CD8-positive, alpha-beta memory T cell (primary cell): ENCODE measurements at regions not wholly inside any gene's neighbourhood (a gene's known extent, or its start where the extent isn't known, plus 50 kb on each side); places are given as distances from the start of the nearest gene placed in this dataset.

Source experiments
- CTCF ChIA-PET: fragments of 350-600 bp; sonication (Branson Sonifier 250); formaldehyde crosslinking; loops from one replicate; lab custom pipeline; 2021; ENCODE audit warnings: antibody characterized with exemption; lab: Charles Lee
- POLR2A ChIA-PET: fragments of 350-600 bp; sonication (Branson Sonifier 250); formaldehyde crosslinking; loops from one replicate; lab custom pipeline; 2021; ENCODE audit warnings: antibody characterized with exemption; lab: Charles Lee
- DNase-seq, 5 donors: peaks; one replicate each; pipeline versions ENCODE4 v3.0.0 to v3.0.0-alpha.2; 2020 to 2022; ENCODE audit warnings: mixed read lengths in 1 of 5
- H3K27ac ChIP-seq: one replicate; pipeline ENCODE4 v1.7.0; 2013; ENCODE audit warnings: low read depth, mild to moderate bottlenecking, low read length, moderate library complexity
- H3K27me3 ChIP-seq: 2 replicates; pipeline ENCODE4 v1.7.0; 2013; ENCODE audit warnings: low read length, mild to moderate bottlenecking; ENCODE audit not compliant: insufficient read depth, poor library complexity, severe bottlenecking
- H3K36me3 ChIP-seq: 2 replicates; pipeline ENCODE4 v1.7.0; 2013; ENCODE audit warnings: mild to moderate bottlenecking, low read length, moderate library complexity; ENCODE audit not compliant: insufficient read depth
- H3K4me1 ChIP-seq: 2 replicates; pipeline ENCODE4 v1.7.0; 2013; ENCODE audit warnings: mild to moderate bottlenecking, low read length, moderate library complexity; ENCODE audit not compliant: insufficient read depth
- H3K4me3 ChIP-seq: 2 replicates; pipeline ENCODE4 v1.7.0; 2013; ENCODE audit warnings: mild to moderate bottlenecking, low read length
- H3K9me3 ChIP-seq: 2 replicates; pipeline ENCODE4 v1.7.0; 2013; ENCODE audit warnings: mild to moderate bottlenecking, low read length
- H3K27ac Mint-ChIP-seq, 8 donors: one replicate each; pipeline ENCODE4 v1.8.0; 2020 to 2021; ENCODE audit warnings: mixed read lengths in 8 of 8, mild to moderate bottlenecking in 6 of 8, inconsistent platforms in 3 of 8, moderate library complexity in 3 of 8
- H3K27me3 Mint-ChIP-seq, 2 donors: one replicate each; pipeline ENCODE4 v1.8.0; 2020 to 2021; ENCODE audit warnings: mixed read lengths in 2 of 2, mild to moderate bottlenecking in 1 of 2, moderate library complexity in 1 of 2
- H3K36me3 Mint-ChIP-seq, 3 donors: one replicate each; pipeline ENCODE4 v1.8.0; 2020 to 2021; ENCODE audit warnings: mixed read lengths in 3 of 3, inconsistent platforms in 1 of 3, mild to moderate bottlenecking in 1 of 3
- H3K4me1 Mint-ChIP-seq, 3 donors: one replicate each; pipeline ENCODE4 v1.8.0; 2020 to 2021; ENCODE audit warnings: mixed read lengths in 3 of 3, inconsistent platforms in 1 of 3, mild to moderate bottlenecking in 1 of 3
- H3K4me3 Mint-ChIP-seq, 7 donors: one replicate each; pipeline ENCODE4 v1.8.0; 2020 to 2021; ENCODE audit warnings: mixed read lengths in 7 of 7, mild to moderate bottlenecking in 6 of 7, moderate library complexity in 4 of 7, inconsistent platforms in 2 of 7
- H3K9me3 Mint-ChIP-seq, 5 donors: one replicate each; pipeline ENCODE4 v1.8.0; 2020 to 2022; ENCODE audit warnings: mixed read lengths in 5 of 5, mild to moderate bottlenecking in 3 of 5, moderate library complexity in 2 of 5, inconsistent platforms in 1 of 5

DNA sequence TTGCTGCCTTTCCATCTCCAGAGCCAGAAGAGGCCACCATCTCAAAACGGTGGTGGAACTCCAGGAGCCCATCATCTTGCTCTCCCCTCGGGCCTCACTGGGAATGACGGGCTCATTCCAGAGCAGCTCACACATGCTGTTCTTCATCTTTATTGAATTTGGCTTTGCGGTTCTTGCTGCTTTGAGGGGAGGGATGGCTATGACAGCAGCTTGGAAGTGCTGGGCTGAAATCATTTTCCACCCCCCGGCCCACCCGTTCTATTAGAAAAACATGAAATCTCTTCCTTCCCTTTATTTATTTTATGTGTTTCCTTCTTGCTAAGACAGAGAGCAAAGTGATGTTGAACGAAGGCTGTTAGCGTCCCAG, 149.8 kb upstream of the RPL38 start:
- Mint-ChIP-seq H3K4me1 (no peaks in the 10 kb centered on the region), H3K36me3 (no peaks in the 10 kb centered on the region), H3K27me3 (peaks cover 15 to 53% of the 10 kb centered on the region in 2 donors), H3K9me3 (peaks cover 0 to 2% (median 0%) of the 10 kb centered on the region in 5 donors), H3K4me3 (no peak overlapping the region), H3K27ac (no peak overlapping the region)
- CTCF ChIA-PET, result no interaction called here
- Histone ChIP-seq H3K36me3 (no peaks in the 10 kb centered on the region), H3K4me1 (no peaks in the 10 kb centered on the region), H3K4me3 (no peak overlapping the region), H3K27me3 (no peaks in the 10 kb centered on the region), H3K9me3 (no peaks in the 10 kb centered on the region), H3K27ac (no peak overlapping the region)
- no peak for DNase-seq
- POLR2A ChIA-PET, result no interaction called here

DNA sequence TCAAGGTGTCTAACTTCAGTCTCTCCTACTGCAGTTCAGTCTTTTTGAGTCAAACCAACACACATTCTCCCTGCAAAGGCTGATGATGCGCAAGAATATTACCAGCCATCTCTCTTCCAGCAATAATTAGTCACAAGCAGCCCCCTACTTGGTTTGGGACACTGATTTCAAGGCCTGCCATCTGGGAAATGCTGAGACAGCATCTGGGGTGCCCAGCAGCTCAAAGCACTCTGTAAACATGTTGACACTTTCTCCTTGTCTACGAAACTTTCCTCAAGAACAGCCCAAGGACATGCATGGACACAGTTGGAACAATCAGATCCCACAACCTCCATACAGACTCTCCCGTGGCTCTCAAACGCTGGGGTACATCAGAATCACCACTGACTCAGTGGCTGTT, 149.2 kb upstream of the RPL38 start:
- Mint-ChIP-seq H3K9me3 (peaks cover 0 to 2% (median 0%) of the 10 kb centered on the region in 5 donors), H3K27ac (no peak overlapping the region), H3K4me3 (no peak overlapping the region), H3K36me3 (no peaks in the 10 kb centered on the region), H3K4me1 (no peaks in the 10 kb centered on the region), H3K27me3 (peaks cover 14 to 52% of the 10 kb centered on the region in 2 donors)
- no peak overlapping the region for H3K27ac ChIP-seq
- no peaks in the 10 kb centered on the region for H3K36me3 ChIP-seq
- POLR2A ChIA-PET, result no interaction called here
- H3K27me3 ChIP-seq, result no peaks in the 10 kb centered on the region
- CTCF ChIA-PET, result no interaction called here
- H3K4me3 ChIP-seq, result no peak overlapping the region
- H3K9me3 ChIP-seq, result no peaks in the 10 kb centered on the region
- DNase-seq, result no peak
- no peaks in the 10 kb centered on the region for H3K4me1 ChIP-seq

DNA sequence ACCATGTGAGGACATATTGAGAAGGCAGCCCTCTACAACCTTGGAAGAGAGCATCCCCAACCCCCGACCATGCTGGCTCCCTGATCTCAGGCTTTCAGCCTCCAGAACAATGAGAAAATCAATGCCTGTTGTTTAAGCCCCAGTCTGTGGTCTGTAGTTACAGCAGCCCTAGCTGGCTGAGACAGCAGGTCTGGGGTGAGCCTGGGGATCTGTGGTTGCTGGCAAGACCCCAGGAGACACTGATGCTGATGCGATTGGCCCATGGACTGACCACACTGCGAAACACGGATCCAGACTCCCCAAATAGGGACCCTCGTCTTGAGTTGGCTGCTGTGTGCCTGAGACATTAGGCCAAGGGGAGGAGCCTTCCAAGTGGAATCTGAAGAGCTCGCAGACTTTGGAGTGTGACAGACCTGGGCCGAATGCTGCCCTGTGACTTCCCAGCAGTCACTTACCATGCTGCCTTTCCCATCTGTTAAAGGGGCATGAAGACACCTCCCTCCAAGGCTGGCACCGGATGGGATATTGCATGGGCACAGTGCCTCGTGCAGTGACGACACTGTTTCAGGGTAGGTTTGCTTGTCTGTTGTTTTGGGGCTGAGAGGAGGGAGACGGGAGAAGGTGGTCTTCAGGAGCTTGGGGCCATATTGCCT, 147.8 kb upstream of the RPL38 start:
- no peaks in the 10 kb centered on the region for H3K27me3 ChIP-seq
- no peak overlapping the region for H3K27ac ChIP-seq
- no peaks in the 10 kb centered on the region for H3K4me1 ChIP-seq
- no peak overlapping the region for H3K4me3 ChIP-seq
- no peaks in the 10 kb centered on the region for H3K36me3 ChIP-seq
- ChIA-PET CTCF (no interaction called here), POLR2A (no interaction called here)
- H3K27ac Mint-ChIP-seq, result no peak overlapping the region
- no peaks in the 10 kb centered on the region for H3K36me3 Mint-ChIP-seq
- H3K4me3 Mint-ChIP-seq, result no peak overlapping the region
- no peak for DNase-seq
- no peaks in the 10 kb centered on the region for H3K9me3 ChIP-seq
- H3K9me3 Mint-ChIP-seq, result peaks cover 0 to 2% (median 0%) of the 10 kb centered on the region in 5 donors
- H3K27me3 Mint-ChIP-seq, result peaks cover 14 to 42% of the 10 kb centered on the region in 2 donors
- H3K4me1 Mint-ChIP-seq, result no peaks in the 10 kb centered on the region

DNA sequence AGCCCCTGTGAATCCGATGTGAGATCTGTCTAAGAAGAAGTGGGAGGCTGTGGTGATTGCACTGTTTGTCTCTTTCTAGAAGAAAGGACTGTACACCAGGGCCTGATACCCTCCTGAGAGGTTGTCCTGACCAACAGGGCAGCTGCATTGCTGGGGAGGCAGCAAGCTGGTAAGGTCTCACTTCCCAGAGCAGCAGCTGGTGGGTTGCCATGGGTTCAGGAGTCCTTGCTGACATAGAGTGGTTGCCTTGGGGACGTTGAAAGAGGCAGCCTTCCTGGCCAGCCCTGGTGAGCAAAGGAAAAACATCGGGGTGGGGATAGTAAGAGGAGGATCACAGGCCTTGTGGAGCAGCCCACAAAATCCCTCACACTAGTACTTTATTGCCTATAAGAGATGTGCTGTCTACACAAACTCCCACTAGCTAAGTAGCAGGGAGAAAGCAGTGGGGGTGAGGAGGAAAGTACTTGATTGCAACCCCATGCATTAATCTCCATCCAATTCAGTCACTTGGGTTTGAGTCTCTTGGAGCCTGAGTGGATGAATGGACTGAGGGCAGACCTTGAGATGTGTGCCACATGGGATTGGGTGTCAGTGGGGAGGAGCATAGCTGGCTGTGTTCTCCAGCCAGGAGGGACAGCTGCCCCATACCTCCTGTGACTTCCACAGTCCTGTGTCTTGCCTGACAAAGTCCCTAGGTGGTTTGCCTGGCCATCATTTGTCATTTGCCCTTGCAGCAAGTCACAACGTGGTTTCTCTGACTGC, 143.8 kb upstream of the RPL38 start:
- DNase-seq, result no peak
- H3K4me3 ChIP-seq, result no peak overlapping the region
- ChIA-PET CTCF (no interaction called here), POLR2A (no interaction called here)
- Mint-ChIP-seq H3K4me1 (no peaks in the 10 kb centered on the region), H3K27ac (peak overlapping the region in 1 of 8 donors; percentile 51), H3K4me3 (no peak overlapping the region), H3K36me3 (no peaks in the 10 kb centered on the region), H3K9me3 (no peaks in the 10 kb centered on the region), H3K27me3 (peaks cover 23 to 39% of the 10 kb centered on the region in 2 donors)
- no peaks in the 10 kb centered on the region for H3K4me1 ChIP-seq
- no peaks in the 10 kb centered on the region for H3K36me3 ChIP-seq
- H3K27ac ChIP-seq, result no peak overlapping the region
- H3K27me3 ChIP-seq, result peaks cover 4% of the 10 kb centered on the region
- no peaks in the 10 kb centered on the region for H3K9me3 ChIP-seq

DNA sequence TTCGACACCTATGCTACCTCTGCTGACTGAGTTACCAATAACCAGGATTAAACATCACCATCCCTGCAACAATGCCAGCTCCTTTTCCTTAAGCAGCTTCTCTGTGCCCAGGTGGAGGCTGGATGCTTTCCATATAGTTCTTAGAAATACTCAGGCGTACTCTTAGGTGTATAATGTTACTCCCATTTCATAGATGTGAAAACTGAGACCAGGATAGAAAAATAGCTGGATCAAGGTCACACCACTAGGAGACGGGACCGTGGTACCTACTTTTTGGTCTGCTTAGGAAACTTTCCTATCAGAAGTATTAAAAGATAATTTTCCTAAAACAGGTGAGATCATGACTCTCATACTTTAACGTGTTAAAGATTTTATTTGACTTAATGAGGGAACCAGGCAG, 141.7 kb upstream of the RPL38 start:
- no peaks in the 10 kb centered on the region for H3K4me1 ChIP-seq
- no peak overlapping the region for H3K4me3 ChIP-seq
- H3K27me3 ChIP-seq, result peaks cover 4% of the 10 kb centered on the region
- no peak overlapping the region for H3K27ac Mint-ChIP-seq
- CTCF ChIA-PET, result interaction anchor here (1.1 kb wide), 1 partner anchor 12 kb away, joined by 3 read pairs; no protein-coding TSS in a partner anchor
- H3K27me3 Mint-ChIP-seq, result peaks cover 23 to 30% of the 10 kb centered on the region in 2 donors
- no peaks in the 10 kb centered on the region for H3K4me1 Mint-ChIP-seq
- no peaks in the 10 kb centered on the region for H3K9me3 Mint-ChIP-seq
- H3K27ac ChIP-seq, result no peak overlapping the region
- H3K9me3 ChIP-seq, result no peaks in the 10 kb centered on the region
- H3K36me3 Mint-ChIP-seq, result no peaks in the 10 kb centered on the region
- DNase-seq, result no peak
- H3K36me3 ChIP-seq, result no peaks in the 10 kb centered on the region
- H3K4me3 Mint-ChIP-seq, result no peak overlapping the region
- POLR2A ChIA-PET, result no interaction called here

DNA sequence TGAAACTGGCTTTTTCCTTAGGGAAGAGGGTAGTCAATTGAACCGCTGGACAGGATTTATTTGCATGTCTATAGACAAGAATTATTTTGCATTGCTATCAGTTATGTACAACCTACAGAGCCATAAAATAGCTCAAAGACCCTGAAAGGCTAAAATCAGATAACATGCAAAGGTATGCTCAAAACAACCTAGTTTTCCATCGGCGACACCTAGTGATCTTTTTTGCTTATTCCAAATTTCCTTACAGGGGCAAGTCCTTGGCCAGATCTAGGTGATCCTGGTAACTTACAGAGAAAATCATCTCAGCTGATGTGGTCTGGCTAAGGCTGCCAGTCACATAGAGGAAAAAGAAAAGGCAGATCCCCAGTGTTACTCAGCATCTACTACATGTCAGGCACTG, 141.2 kb upstream of the RPL38 start:
- no peaks in the 10 kb centered on the region for H3K36me3 Mint-ChIP-seq
- peaks cover 0 to 1% (median 0%) of the 10 kb centered on the region in 5 donors for H3K9me3 Mint-ChIP-seq
- Histone ChIP-seq H3K9me3 (no peaks in the 10 kb centered on the region), H3K4me3 (no peak overlapping the region), H3K27ac (no peak overlapping the region), H3K4me1 (no peaks in the 10 kb centered on the region), H3K36me3 (no peaks in the 10 kb centered on the region), H3K27me3 (peaks cover 4% of the 10 kb centered on the region)
- H3K27ac Mint-ChIP-seq, result no peak overlapping the region
- ChIA-PET POLR2A (no interaction called here), CTCF (interaction anchor here (1.1 kb wide), 1 partner anchor 13 kb away, joined by 3 read pairs; no protein-coding TSS in a partner anchor)
- peaks cover 22 to 30% of the 10 kb centered on the region in 2 donors for H3K27me3 Mint-ChIP-seq
- H3K4me3 Mint-ChIP-seq, result no peak overlapping the region
- no peak for DNase-seq
- H3K4me1 Mint-ChIP-seq, result no peaks in the 10 kb centered on the region

DNA sequence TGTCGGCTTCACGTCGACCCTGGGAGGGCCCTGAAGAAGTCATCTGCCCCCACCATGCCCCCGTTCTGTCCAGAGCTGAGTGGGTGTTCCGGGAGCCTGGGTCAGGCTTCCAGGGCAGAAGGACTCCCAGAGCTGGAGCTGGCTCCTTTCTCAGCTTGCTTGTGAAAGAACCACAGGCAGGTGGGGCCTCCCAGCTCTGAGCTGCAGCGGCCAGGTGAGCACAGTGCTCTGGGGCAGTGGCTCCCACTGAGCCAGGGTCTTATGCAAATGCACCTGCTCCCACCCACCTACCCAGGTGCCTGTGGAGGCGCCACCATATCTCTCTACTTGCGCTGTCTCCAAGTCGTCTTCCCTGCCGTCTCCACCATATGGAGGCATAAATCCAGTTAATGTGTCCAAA, 140.0 kb upstream of the RPL38 start:
- Histone ChIP-seq H3K27me3 (peaks cover 4% of the 10 kb centered on the region), H3K4me1 (no peaks in the 10 kb centered on the region), H3K27ac (no peak overlapping the region), H3K4me3 (no peak overlapping the region), H3K9me3 (no peaks in the 10 kb centered on the region), H3K36me3 (no peaks in the 10 kb centered on the region)
- ChIA-PET POLR2A (no interaction called here), CTCF (no interaction called here)
- H3K9me3 Mint-ChIP-seq, result peaks cover 0 to 1% (median 0%) of the 10 kb centered on the region in 5 donors
- no peak for DNase-seq
- H3K27ac Mint-ChIP-seq, result no peak overlapping the region
- no peaks in the 10 kb centered on the region for H3K4me1 Mint-ChIP-seq
- H3K36me3 Mint-ChIP-seq, result no peaks in the 10 kb centered on the region
- H3K27me3 Mint-ChIP-seq, result peaks cover 23 to 29% of the 10 kb centered on the region in 2 donors
- no peak overlapping the region for H3K4me3 Mint-ChIP-seq

DNA sequence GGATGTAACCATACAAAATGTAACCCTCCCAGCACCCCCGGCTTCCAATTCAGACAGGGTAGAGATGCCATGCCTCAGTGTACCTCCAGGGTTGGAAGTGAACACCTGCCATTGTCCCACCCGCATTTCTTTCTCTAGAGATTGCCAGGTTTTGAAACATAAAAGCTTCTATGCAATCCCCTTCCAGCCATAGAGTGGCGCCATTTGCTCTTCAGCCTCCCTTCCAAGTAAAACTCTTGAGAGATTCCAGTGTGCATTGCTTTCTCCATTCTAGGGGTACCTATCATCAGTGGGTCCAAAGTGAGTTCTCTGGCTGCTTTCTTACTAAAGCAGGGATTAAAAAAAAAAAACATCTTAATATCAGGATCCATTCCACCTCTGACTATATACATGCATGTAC, 133.1 kb upstream of the RPL38 start:
- H3K9me3 Mint-ChIP-seq, result peaks cover 0 to 1% (median 0%) of the 10 kb centered on the region in 5 donors
- POLR2A ChIA-PET, result no interaction called here
- CTCF ChIA-PET, result no interaction called here

More for the DNA sequence above, 133.1 kb upstream of the RPL38 start:
- Histone ChIP-seq H3K9me3 (no peaks in the 10 kb centered on the region), H3K36me3 (no peaks in the 10 kb centered on the region), H3K4me1 (no peaks in the 10 kb centered on the region), H3K27me3 (no peaks in the 10 kb centered on the region), H3K4me3 (no peak overlapping the region), H3K27ac (no peak overlapping the region)
- Mint-ChIP-seq H3K27ac (no peak overlapping the region), H3K36me3 (no peaks in the 10 kb centered on the region), H3K27me3 (peaks cover 6 to 14% of the 10 kb centered on the region in 2 donors), H3K4me3 (no peak overlapping the region), H3K4me1 (no peaks in the 10 kb centered on the region)
- no peak for DNase-seq
